Right renal pelvis (tissue), 4 donors: ENCODE measurements at regions not wholly inside any gene's neighbourhood (a gene's known extent, or its start where the extent isn't known, plus 50 kb on each side); places are given as distances from the start of the nearest gene placed in this dataset.

Source experiments
- DNase-seq, 4 donors: peaks; one replicate each; pipeline ENCODE4 v3.0.0-alpha.2; 2013; ENCODE audit warnings: low read depth in 4 of 4, low spot score in 3 of 4, missing footprints in 1 of 4

GRCh38 chr2:6674381-6674780 is 191.3 kb downstream of the CMPK2 start:
- no peak for DNase-seq

GRCh38 chr2:6675791-6676190 is 189.9 kb downstream of the CMPK2 start:
- DNase-seq = no peak

DNA sequence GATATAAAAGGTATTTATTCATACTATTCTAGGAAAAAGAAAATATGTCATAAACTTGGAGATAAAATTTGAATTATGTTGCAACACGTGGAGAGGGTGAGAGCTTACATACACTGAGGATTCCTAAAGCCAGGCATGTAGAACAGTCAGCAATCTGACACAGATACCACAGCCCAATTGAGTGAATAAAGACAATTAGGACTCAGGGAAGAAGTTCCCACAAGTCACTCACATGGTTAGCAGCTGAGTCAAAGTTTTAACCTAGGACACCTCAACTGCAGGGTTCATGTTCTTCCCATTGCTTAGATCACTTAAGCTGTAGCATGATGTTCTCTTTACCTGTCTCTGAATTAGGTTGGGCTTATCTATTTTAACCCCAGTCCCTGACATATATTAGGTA is 189.5 kb downstream of the CMPK2 start:
- no peak for DNase-seq

- no peak for DNase-seq
Observed at GRCh38 chr2:6676776-6677175, 188.9 kb downstream of the CMPK2 start.

DNA sequence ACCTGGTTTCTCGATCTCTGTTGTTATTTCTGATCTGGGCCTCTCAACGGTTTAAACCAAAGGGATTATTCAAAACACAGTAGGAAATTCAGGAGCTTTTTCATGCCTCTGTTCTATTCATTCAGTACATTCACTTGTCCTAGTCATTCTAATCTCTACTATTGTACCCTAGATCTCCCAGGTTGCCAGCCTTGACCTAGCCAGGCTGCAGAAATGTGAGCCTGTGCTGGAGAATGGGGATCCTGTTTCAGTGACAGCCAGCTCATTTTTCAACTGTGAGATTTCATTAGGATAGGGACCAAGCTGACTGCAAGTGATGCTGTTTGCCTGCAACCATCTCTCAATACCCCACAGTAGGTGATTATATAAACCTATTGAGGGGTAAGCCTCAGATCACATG is 186.2 kb downstream of the CMPK2 start:
- DNase-seq = no peak

GRCh38 chr2:6683516-6683915 is 182.2 kb downstream of the CMPK2 start:
- no peak for DNase-seq

GRCh38 chr2:6685447-6685846 is 180.3 kb downstream of the CMPK2 start:
- no peak for DNase-seq

GRCh38 chr2:6692056-6692455 is 173.7 kb downstream of the CMPK2 start:
- DNase-seq = peak; percentile 1 to 13 (median 4)

DNA sequence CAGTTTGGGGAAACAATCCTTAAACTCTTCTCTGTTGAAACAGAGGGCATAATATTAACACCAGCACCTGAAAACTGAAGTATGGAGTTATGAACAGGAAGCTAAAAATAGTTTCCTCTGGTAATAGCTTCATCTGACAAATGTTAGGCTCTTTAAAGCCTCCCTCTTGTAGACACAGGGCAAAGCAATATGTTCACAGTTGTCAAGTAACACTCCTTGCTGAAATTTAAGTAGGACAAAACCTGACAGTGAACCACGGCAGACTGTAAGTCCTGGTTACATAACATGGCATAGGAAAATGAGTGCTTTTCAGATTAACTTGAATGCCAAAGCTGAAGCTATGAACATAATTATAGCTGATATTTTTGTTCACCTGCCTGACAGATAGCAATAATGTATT is 172.9 kb downstream of the CMPK2 start:
- DNase-seq = peak in 1 of 4 donors; percentile 1

GRCh38 chr2:6694555-6694954 is 171.2 kb downstream of the CMPK2 start:
- no peak for DNase-seq

GRCh38 chr2:6700335-6700734 is 165.4 kb downstream of the CMPK2 start:
- no peak for DNase-seq

DNA sequence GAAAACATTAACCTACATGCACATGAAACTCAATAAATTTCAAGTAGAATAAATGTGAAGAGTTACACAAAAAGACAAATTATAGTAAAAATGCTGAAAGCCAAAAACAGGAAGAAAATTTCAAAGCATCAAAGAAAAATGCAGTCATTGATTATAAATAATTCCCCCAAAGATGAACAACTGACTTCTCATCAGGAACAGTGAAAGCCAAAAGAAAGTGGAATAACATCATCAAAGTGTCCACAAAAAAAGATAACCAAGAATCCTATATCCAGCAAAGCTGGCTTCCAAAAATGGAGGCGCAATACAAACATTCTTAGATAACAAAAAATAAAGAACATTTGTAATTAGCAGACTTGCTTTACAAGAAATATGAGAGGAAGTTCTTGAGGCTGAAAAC is 161.6 kb downstream of the CMPK2 start:
- DNase-seq = no peak

GRCh38 chr2:6721395-6721794 is 144.3 kb downstream of the CMPK2 start:
- DNase-seq = no peak

DNA sequence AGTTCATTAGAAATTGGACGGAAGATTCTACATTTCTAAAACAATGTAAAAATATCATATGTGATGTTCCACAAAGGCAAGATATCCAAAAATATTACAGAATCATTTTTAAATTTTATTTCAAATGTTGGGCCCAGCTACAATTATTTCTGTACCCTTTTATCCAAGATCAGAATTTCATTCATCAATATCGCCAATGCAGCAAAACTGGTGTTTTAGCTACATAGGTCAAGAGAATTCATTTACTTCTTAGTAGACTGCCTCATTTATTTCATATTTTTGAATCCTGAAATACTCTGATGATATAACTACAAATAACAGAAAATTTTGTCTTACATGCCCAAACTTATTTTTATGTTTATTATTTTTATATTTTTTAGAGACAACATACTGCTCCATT is 143.1 kb downstream of the CMPK2 start:
- no peak for DNase-seq

- no peak for DNase-seq
Observed at GRCh38 chr2:6723865-6724604, 141.7 kb downstream of the CMPK2 start.

DNA sequence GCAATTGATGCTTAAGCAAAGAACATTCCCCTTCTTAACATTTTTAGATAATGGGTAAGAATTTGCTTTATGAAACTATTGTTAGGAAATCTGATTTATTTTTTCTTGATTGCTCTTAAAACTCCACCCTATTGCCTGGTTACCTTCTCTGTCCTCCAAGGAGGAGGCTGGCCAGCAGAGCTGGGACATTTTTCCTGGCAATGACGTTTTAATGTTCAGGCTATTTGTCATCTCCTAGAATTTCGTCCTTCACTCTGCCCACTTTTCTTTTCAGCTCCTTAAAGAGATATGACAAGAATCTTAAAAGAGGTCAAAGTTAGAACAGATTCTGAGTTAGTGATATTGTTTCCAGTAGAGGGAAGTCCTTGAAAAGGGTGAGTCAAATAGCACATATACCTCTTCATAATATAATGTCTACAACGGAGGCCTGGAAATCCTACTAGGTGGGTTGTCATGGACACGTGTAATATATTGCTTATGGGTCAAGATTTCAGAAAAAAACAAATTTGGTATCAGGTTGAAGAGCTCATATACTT is 141.0 kb downstream of the CMPK2 start:
- no peak for DNase-seq

DNA sequence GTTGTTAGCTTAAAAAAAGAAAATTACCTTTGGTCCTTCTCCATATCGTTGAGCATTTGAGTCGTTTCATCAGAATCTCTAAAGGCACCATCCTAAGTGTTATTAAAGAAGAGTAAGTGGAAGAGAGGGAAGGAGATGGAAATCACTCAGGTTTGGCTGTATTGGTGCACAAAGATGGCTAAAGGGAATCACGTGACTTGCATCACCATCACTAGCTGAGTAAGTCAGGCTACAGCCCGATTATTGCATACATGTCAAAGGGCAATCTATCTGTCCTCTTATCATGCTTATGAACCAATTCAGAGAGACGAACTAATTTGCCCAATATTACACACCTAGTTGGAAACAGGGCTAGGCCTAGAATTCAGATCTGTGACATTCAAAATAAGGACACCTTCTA is 137.6 kb downstream of the CMPK2 start:
- no peak for DNase-seq

DNA sequence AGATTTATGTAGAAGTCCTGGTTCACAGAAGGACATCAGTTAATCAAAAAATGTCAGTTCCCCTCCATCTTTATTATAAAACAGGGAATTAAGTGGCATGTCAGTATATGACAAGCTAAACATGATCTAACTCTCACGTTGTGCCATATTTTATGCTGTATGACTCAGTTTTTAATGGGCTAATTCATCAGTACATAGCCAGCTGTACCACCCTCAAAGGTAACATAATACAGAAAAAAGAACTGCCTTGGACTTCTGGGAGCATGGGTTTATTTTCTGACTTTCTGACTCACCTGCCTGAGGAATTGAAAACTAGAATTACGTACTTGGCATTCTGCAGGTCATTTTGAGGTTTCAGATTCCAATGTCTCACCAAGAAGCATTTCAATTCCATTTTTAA is 135.7 kb downstream of the CMPK2 start:
- DNase-seq = no peak

- DNase-seq = no peak
Observed at GRCh38 chr2:6730649-6731532, 134.8 kb downstream of the CMPK2 start.

DNA sequence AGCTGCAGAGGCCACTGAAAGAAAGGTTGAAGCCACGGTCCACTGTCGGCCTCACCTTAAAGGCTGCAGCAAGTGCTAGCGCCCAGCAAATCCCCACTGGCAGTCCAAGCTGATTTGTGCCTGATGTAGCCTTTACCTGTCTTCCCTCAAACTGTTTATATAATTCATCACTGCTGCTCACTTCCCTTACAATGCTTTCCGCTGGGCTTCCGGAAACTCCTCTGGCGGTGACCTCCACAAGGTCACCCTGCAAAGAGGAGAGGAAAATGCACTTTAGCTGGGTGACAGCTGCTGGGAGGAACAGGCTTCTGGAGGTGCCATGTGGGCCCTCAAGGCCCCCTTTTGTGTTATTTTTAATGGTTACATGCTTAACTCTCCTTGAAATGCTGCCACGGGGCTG is 126.2 kb downstream of the CMPK2 start:
- DNase-seq = no peak

DNA sequence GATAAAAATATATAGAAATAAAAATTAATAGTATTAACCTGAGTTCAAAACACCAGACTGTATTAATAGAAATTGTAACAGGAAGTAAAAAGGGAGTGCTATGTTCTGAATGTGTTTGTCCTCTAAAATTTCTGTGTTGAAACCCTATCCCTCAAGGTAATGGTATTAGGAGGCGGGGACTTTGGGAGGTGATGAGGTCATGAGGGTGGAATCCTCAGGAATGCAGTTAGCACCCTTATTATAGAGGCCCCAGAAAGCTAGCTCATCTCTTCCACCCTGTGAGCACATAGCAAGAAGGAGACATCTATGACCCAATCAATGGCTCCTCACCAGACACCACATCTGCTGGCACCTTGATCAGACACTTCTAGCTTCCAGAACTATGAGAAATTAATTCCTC is 124.5 kb downstream of the CMPK2 start:
- DNase-seq = no peak

GRCh38 chr2:6744038-6744437 is 121.7 kb downstream of the CMPK2 start:
- DNase-seq = no peak
